ENCODE measurements at regions not wholly inside any gene's neighbourhood (a gene's known extent, or its start where the extent isn't known, plus 50 kb on each side); places are given as distances from the start of the nearest gene placed in this dataset.
"Not testable (repeated sequence)": the region's sequence is repeated elsewhere in the genome, so short reads cannot be mapped to it uniquely, and the experiment has no call there.

DNA sequence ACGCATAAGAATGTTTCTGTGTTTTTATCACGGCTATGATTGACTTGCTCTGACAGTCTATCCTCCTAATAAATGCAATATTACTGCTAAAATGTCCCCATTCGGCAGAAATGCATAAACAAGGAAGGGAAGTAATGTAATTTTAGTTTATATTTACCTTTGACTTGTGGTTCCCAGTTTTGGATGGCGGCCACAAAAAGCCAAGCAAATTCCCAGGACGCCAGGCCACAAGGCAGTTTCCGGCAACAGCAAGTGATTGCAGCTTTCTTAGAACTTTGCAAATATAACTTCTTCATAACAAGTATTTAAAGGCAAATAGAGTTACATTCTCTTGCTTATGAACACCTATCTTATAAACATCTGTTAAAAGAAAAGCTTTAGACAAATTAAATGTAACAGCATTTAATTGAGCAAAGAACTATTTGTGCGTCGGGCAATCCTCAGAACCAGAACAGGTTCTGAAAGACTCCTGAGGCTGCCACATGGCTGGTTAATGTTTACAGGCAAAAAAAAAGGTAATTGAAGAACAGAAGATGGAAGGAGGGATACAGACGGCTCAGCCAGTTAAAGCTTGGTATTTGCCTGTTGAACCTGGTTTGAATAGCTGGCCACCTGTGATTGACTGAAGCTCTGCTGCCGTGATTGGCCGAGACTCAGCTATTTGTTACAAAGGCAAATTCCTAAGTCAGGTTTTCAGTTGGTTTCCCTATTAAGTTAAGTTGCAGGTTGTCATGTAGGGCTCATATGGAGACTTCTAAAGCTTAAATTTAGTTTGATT, 80.8 kb downstream of the C21orf91 start:
- DNase-seq (ENCODE audit: low spot score) = peak; percentile 83

GRCh38 chr21:17736072-17736471, 83.1 kb downstream of the C21orf91 start:
- DNase-seq (ENCODE audit: low spot score) = no peak

DNA sequence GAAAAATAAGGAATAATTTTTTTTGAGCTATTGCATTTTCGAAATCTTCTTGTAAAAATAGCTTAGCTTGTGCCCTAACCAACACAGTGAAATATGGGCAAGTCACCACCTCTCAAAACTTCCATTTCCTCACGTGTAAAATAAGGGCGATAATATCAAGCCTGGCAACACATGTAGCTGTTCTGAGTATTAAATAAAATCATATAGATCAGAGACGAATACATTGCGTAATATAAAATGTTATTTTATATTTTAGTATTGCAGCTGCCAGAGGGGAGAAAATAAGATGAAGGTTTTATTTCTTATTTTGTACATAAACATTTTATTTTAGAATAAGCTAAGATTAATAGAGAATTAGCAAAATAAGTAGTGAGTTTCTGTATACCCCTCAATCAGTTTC, 85.9 kb downstream of the C21orf91 start:
- DNase-seq (ENCODE audit: low spot score) = no peak

- DNase-seq (ENCODE audit: low spot score) = peak; percentile 25
These were observed 86.8 kb downstream of the C21orf91 start for GRCh38 chr21:17732306-17732705.

GRCh38 chr21:17731554-17731953, 87.6 kb downstream of the C21orf91 start:
- no peak for DNase-seq (ENCODE audit: low spot score)

- DNase-seq (ENCODE audit: low spot score) = peak; percentile 47
These were observed 88.4 kb downstream of the C21orf91 start for GRCh38 chr21:17730782-17731181.

- DNase-seq (ENCODE audit: low spot score) = no peak
These were observed 89.7 kb downstream of the C21orf91 start for GRCh38 chr21:17729455-17729854.

DNA sequence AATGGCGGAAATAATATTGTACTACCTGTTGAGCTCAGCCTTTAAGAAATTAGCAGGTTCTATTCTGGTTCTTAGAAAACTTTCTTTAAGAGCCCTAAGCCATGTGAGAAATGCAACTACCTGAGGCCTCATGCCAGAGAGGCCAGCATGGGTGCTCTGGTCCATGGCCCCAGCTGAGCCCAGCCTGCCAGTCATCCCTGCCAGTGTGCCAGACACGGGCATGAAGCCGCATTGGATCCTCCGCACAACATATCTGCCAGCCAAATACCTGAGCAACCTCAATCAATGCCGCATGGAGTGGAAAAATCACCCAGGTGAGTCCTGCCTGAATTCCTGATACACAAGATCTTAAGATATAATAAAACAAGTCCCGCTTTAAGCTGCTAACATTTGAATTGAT, 91.8 kb downstream of the C21orf91 start:
- DNase-seq (ENCODE audit: low spot score) = no peak

- peak; percentile 40 for DNase-seq (ENCODE audit: low spot score)
These were observed 92.9 kb downstream of the C21orf91 start for GRCh38 chr21:17726047-17726829.

DNA sequence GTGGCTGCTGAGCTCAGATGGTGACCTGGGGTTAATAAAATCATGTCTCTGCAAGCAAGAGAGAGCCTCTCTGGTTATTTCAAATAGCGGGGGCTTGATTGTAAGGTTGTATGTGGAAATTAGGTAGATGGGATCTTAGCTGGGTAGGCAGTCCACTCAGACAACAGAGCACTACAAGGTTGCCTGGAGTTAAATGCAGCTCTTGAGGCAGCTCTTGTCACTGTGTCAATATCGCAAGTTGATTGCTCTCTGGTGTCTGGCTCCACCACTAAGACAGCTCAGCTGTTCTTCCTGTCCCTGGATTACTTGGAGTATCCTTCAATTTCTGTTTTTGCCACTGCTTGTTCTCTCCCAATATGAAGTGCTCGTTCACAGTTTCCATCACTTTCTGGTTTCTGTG, 93.8 kb downstream of the C21orf91 start:
- no peak for DNase-seq (ENCODE audit: low spot score)

GRCh38 chr21:17712887-17713286, 100.2 kb upstream of the BTG3 start:
- no peak for DNase-seq (ENCODE audit: low spot score)

GRCh38 chr21:17711896-17712295, 99.2 kb upstream of the BTG3 start:
- no peak for DNase-seq (ENCODE audit: low spot score)

DNA sequence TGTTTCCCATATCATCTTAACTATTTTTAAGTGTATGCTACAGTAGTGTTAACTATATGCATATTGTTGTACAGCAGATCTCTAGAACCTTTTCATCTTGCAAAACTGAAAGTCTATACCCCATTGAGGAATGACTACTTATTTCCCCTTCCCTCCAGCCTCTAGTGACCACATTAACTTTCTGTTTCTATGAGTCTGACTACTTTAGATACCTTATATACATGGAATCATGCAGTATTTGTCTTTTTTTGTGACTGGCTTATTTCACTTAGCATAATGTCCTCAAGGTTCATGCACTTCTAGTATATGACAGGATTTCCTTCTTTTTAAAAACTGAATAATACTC, 96.5 kb upstream of the BTG3 start:
- no peak for DNase-seq (ENCODE audit: low spot score)

DNA sequence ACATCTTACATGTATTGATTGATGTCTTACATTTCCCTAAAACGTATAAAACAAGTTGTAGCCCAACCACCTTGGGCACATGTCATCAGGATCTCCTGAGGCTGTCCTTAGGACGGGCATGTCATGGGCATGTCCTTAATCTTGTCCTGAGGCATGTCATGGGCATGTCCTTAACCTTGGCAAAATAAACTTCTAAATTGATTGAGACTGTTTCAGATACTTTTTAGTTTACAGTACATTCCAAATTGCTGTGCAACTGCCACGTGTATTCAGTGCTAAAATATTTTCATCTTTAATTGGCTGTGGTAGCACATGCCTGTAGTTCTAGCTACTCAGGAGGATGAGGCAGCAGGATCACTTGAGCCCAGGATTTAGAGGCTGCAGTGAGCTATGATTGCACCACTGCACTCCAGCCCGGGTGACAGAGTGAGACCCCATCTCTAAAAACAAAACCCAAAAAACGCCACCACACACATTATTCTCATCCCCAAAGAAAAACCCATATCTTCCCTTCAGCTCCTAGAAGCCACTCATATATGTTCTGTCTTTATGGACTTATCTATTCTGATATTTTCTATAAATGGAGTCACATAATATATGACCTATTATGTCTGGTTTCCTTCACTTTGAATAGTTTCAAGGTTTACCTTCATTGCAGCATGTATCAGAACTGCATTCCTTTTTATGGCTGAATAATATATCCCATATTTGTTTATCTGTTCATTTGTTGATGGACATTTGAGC, 96.0 kb upstream of the BTG3 start:
- no peak for DNase-seq (ENCODE audit: low spot score)

GRCh38 chr21:17699524-17700189, 87.0 kb upstream of the BTG3 start:
- DNase-seq (ENCODE audit: low spot score) = no peak

DNA sequence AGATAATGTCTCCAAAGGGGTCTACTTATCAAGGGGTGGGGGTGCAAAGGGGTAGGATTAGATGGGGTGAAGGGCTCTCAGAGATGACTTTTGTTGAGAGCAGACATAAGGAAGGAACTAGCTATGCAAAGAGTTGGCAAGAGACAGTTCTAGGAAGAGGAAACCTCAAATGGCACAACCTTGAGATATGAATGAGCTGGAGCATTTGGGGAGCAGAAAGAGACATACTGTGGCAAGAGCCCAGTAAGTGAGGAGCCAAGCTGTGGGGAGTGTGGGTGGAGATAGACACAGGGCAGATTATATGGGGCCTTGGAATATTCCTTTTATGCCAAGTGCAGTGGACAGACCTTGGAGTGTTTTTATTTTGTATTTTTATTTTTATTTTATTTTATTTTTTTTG, 84.8 kb upstream of the BTG3 start:
- DNase-seq (ENCODE audit: low spot score) = no peak

DNA sequence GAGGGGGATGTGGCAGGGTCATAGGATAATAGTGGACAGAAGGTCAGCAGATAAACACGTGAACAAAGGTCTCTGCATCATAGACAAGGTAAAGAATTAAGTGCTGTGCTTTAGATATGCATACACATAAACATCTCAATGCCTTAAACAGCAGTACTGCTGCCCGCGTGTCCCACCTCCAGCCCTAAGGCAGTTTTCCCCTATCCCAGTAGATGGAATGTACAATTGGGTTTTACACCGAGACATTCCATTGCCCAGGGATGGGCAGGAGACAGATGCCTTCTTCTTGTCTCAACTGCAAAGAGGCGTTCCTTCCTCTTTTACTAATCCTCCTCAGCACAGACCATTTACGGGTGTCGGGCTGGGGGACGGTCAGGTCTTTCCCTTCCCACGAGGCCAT, 81.7 kb upstream of the BTG3 start:
- not testable (repeated sequence) for DNase-seq (ENCODE audit: low spot score)

GRCh38 chr21:17693801-17694200, 81.1 kb upstream of the BTG3 start:
- peak; percentile 67 for DNase-seq (ENCODE audit: low spot score)

DNA sequence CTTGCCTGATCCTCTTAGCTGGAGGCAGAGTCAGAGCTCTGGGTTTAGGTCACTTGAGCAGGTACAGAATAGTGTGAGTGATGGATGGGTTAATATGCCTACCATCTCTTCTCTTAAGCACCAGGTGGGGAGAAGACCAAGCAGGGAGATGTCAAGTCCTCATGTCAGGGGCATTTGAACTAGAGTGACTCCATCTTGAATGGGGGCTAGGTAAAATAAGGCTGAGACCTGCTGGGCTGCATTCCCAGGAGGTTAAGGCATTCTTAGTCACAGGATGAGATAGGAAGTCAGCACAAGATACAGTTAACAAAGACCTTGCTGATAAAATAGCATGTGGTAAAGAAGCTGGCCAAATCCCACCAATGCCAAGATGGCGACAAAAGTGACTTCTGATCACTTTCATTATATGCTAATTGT, 77.4 kb upstream of the BTG3 start:
- no peak for DNase-seq (ENCODE audit: low spot score)

DNA sequence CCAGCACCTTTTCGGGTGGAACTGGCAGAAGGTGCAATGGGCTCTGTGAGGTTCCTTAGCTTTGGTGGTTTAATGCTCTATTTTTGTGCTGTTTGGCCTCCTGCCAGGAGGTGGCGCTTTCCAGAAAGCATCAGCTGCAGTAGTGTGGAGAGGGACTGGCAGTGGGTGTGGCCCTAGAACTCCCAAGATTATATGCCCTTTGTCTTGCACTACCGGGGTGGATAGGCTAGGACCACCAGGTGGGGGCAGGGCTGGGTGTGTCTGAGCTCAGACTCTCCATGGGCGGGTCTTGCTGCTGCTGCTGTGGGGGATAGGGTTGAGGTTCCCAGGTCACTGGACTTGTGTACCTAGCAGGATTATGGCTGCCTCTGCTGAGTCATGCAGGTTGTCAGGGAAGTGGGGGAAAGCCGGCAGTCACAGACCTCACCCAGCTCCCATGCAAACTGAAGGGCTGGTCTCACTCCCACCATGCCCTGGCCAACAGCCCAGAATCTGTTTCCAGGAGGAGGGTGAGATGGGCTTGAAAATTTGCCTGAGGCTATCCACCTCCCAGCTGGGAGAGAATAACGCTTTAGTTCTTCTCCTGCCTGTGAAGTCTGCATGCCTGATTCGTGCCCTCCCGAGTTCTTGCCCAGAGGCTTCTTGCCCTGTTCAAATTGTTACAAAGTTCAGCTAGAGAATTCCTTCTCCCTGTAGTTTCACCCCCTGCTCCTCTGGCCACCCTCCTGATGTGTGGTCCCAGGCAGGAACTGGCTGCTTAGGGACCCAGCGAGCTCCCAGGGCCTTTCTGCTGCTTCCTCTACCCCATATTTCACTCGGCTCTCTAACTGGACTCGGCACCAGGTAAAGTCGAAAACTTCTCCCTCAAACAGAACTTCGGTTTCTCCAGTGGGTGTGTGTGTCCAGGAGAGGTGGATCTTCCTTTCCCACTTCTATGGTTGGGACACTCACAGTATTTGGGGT, 76.5 kb upstream of the BTG3 start:
- DNase-seq (ENCODE audit: low spot score) = peak; percentile 96

GRCh38 chr21:17682924-17683323, 70.2 kb upstream of the BTG3 start:
- DNase-seq (ENCODE audit: low spot score) = no peak

All from H4 (cell line).